ENCODE measurements at regions not wholly inside any gene's neighbourhood (a gene's known extent, or its start where the extent isn't known, plus 50 kb on each side); places are given as distances from the start of the nearest gene placed in this dataset.
"Not testable (repeated sequence)": the region's sequence is repeated elsewhere in the genome, so short reads cannot be mapped to it uniquely, and the experiment has no call there.

GRCh38 chr9:135305546-135306180 is 173.9 kb upstream of the PPP1R26 start:
- no peak overlapping the region for H3K27ac Mint-ChIP-seq
- ATAC-seq (replicated peaks) (no peak), DNase-seq (no peak)
- peaks cover 32 to 33% of the 10 kb centered on the region in 2 donors for H3K27me3 Mint-ChIP-seq
- peaks cover 9 to 10% of the 10 kb centered on the region in 2 donors for H3K9me3 Mint-ChIP-seq
- H3K36me3 Mint-ChIP-seq: no peaks in the 10 kb centered on the region
- no peak overlapping the region for H3K4me3 Mint-ChIP-seq
- H3K4me1 Mint-ChIP-seq: no peaks in the 10 kb centered on the region

GRCh38 chr9:135306699-135307098 is 172.9 kb upstream of the PPP1R26 start:
- no peaks in the 10 kb centered on the region for H3K4me1 Mint-ChIP-seq
- H3K36me3 Mint-ChIP-seq: no peaks in the 10 kb centered on the region
- peaks cover 33% of the 10 kb centered on the region in 2 donors for H3K27me3 Mint-ChIP-seq
- H3K4me3 Mint-ChIP-seq: no peak overlapping the region
- H3K9me3 Mint-ChIP-seq: peaks cover 9 to 10% of the 10 kb centered on the region in 2 donors
- ATAC-seq (replicated peaks): no peak
- H3K27ac Mint-ChIP-seq: no peak overlapping the region
- DNase-seq: no peak

DNA sequence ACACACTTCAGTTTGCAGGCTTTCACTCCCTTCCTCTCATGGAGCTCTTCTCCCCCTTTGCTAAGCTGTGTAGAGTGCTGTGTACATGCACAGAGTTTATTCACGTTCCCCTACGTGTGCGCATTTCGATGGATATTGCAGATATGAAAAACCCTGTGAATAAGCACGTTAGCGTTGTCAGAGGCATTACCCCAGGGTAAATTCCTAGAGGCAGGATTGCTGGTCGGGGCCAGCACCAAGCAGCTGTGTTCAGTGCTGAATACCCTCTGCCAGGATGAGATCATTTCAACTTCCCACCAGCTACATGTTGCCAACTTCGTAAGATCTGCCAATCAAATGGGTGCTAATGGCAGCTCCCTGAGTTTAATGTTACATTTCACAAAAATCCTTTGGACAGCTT is 172.3 kb upstream of the PPP1R26 start:
- Mint-ChIP-seq H3K4me1 (no peaks in the 10 kb centered on the region), H3K27ac (no peak overlapping the region), H3K9me3 (peaks cover 9 to 10% of the 10 kb centered on the region in 2 donors), H3K27me3 (peaks cover 33% of the 10 kb centered on the region in 2 donors), H3K36me3 (no peaks in the 10 kb centered on the region), H3K4me3 (no peak overlapping the region)
- DNase-seq: no peak
- ATAC-seq (replicated peaks): no peak

DNA sequence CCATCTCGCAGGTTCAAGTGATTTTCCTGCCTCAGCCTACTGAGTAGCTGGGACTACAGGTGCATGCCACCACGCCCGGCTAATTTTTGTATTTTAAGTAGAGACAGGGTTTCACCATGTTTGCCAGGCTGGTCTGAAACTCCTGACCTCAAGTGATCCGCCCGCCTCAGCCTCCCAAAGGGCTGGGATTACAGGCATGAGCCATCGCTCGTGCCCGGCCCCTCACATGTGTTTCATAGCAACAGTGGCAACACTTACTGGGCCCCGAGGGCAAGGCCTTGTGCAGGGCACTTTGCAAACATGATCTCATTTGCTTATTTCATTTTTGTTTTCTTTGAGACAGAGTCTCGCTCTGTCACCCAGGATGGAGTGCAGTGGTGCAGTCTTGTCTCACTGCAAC is 171.7 kb upstream of the PPP1R26 start:
- H3K27ac Mint-ChIP-seq; H3K4me1 Mint-ChIP-seq; DNase-seq; ATAC-seq (replicated peaks); H3K36me3 Mint-ChIP-seq; H3K4me3 Mint-ChIP-seq: not testable (repeated sequence)
- H3K9me3 Mint-ChIP-seq: peaks cover 14% of the 10 kb centered on the region in 2 donors
- H3K27me3 Mint-ChIP-seq: peaks cover 34 to 38% of the 10 kb centered on the region in 2 donors

DNA sequence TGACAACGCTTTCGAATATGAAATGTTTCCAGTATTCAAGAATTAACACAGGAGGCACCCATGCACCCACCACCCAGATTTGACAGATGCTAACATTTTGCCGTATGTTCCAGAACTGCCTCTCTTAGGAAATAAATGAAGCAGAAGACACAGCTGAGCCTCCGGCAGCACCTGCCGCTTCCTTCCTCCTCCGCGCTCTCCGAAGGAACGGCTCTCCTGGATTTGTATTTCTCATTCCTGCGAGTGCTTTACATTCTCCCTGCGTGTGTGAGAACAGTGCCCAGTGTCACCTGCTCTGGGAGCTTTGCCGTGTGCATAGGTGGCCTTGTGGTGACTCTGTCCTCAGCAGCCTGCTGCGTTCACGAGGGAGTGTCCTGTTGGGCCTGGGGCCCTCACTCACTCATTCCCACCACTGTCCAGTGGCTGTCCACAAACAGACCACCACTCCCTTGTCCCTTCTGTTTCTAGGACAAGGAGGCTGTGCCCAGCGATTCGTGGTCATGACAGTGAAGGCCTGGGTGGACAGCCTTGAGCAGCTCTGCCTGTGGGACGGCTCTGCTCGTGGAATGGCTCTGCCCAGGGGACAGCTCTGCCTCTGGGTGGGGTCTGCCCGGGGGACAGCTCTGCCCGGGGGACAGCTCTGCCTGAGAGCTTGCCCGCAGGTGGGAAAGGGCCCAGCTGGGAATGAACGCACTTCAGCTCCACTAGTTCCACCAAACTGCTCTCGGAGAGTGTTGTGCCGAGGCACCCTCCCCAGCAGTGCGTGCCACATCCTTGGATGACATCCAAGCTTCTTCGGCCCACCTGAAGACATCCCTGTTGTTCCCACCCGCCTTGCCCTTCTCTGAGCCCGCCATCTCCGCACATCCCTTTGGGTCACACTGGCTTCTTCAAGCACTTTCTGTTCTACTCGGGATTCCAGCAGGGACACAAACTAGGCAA is 170.5 kb upstream of the PPP1R26 start:
- no peaks in the 10 kb centered on the region for H3K4me1 Mint-ChIP-seq
- no peak overlapping the region for H3K4me3 Mint-ChIP-seq
- H3K36me3 Mint-ChIP-seq: peaks cover 3 to 4% of the 10 kb centered on the region in 2 donors
- ATAC-seq (replicated peaks) (no peak), DNase-seq (no peak)
- H3K27ac Mint-ChIP-seq: no peak overlapping the region
- peaks cover 38 to 43% of the 10 kb centered on the region in 2 donors for H3K27me3 Mint-ChIP-seq
- peaks cover 14 to 17% of the 10 kb centered on the region in 2 donors for H3K9me3 Mint-ChIP-seq

DNA sequence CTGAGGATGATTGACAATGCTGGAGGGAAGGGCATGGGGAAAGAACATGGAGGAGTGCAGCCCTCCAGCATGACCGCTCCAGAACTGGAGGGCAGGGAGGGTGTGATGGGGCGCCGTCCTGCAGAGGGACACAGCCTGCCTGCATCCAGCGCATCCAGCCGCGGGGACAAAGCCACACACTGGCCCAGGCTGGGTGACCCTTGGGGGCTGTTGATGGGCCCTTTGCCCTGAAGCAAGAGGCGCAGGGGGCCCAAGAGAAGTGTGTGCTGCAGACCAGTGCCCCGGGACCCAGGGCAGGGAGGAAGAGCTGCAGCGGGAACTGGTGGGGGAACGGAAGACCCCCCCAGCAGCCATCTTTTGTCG is 169.8 kb upstream of the PPP1R26 start:
- H3K27me3 Mint-ChIP-seq: peaks cover 32 to 44% of the 10 kb centered on the region in 2 donors
- peaks cover 3 to 4% of the 10 kb centered on the region in 2 donors for H3K36me3 Mint-ChIP-seq
- no peaks in the 10 kb centered on the region for H3K4me1 Mint-ChIP-seq

DNA sequence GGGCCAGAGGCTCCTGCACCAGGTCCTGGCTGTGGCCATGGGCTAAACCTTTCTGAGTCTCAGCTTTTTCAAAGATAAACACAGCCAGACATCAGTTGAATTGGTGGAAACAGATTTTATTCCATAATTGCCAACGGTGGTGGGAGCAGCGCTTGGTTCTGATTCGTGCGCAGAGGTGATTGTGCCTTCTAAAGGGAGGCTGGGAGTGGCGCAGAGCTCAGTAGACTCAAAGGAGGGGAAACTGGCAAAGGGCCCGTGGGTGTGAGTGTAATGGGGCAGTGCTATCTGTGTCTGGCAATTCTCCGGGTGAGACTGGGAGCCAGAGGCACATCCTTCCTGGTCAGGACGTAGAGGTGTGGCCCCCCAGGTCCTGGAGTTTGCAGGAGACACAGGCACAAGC is 169.4 kb upstream of the PPP1R26 start:
- Mint-ChIP-seq H3K27me3 (peaks cover 32 to 48% of the 10 kb centered on the region in 2 donors), H3K9me3 (peaks cover 9 to 14% of the 10 kb centered on the region in 2 donors), H3K4me1 (no peaks in the 10 kb centered on the region), H3K27ac (no peak overlapping the region), H3K36me3 (peaks cover 3 to 4% of the 10 kb centered on the region in 2 donors), H3K4me3 (no peak overlapping the region)
- DNase-seq: no peak
- no peak for ATAC-seq (replicated peaks)

More for the DNA sequence above, 169.8 kb upstream of the PPP1R26 start:
- Mint-ChIP-seq H3K4me3 (no peak overlapping the region), H3K27ac (no peak overlapping the region), H3K9me3 (peaks cover 9 to 14% of the 10 kb centered on the region in 2 donors)
- DNase-seq (no peak), ATAC-seq (replicated peaks) (no peak)

DNA sequence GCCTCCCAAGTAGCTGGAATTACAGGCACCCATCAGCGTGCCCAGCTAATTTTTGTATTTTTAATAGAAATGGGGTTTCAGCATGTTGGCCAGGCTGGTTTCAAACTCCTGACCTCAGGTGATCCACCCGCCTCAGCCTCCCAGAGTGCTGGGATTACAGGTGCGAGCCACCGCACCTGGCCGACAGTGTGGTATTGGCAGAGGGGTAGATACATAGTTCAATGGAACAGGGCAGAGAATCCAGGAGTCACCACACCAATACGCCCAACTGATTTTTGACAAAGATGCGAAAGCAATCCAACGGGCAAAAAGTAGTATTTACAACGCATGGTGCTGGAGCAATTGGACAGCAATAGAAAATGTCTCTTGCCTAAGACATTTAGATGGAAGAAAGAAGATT is 164.0 kb upstream of the PPP1R26 start:
- H3K36me3 Mint-ChIP-seq: peaks cover 3 to 4% of the 10 kb centered on the region in 2 donors
- no peak for DNase-seq
- H3K27ac Mint-ChIP-seq: no peak overlapping the region
- no peak for ATAC-seq (replicated peaks)
- peaks cover 15 to 30% of the 10 kb centered on the region in 2 donors for H3K27me3 Mint-ChIP-seq
- H3K9me3 Mint-ChIP-seq: peaks cover 9 to 14% of the 10 kb centered on the region in 2 donors
- no peaks in the 10 kb centered on the region for H3K4me1 Mint-ChIP-seq
- no peak overlapping the region for H3K4me3 Mint-ChIP-seq

- Mint-ChIP-seq H3K4me1 (no peaks in the 10 kb centered on the region), H3K36me3 (no peaks in the 10 kb centered on the region), H3K27ac (no peak overlapping the region), H3K9me3 (no peaks in the 10 kb centered on the region), H3K4me3 (no peak overlapping the region), H3K27me3 (peaks cover 5 to 13% of the 10 kb centered on the region in 2 donors)
- DNase-seq: no peak
- ATAC-seq (replicated peaks): no peak
Observed at GRCh38 chr9:135320331-135320730, 159.3 kb upstream of the PPP1R26 start.

GRCh38 chr9:135320943-135321342 is 158.6 kb upstream of the PPP1R26 start:
- no peak for DNase-seq
- no peaks in the 10 kb centered on the region for H3K4me1 Mint-ChIP-seq
- ATAC-seq (replicated peaks): no peak
- H3K27ac Mint-ChIP-seq: no peak overlapping the region
- H3K36me3 Mint-ChIP-seq: no peaks in the 10 kb centered on the region
- H3K27me3 Mint-ChIP-seq: peaks cover 4 to 7% of the 10 kb centered on the region in 2 donors
- no peaks in the 10 kb centered on the region for H3K9me3 Mint-ChIP-seq
- H3K4me3 Mint-ChIP-seq: no peak overlapping the region

GRCh38 chr9:135321580-135321979 is 158.0 kb upstream of the PPP1R26 start:
- DNase-seq (no peak), ATAC-seq (replicated peaks) (no peak)
- H3K9me3 Mint-ChIP-seq: no peaks in the 10 kb centered on the region
- H3K4me1 Mint-ChIP-seq: no peaks in the 10 kb centered on the region
- H3K4me3 Mint-ChIP-seq: no peak overlapping the region
- H3K36me3 Mint-ChIP-seq: no peaks in the 10 kb centered on the region
- peaks cover 7 to 8% of the 10 kb centered on the region in 2 donors for H3K27me3 Mint-ChIP-seq
- H3K27ac Mint-ChIP-seq: no peak overlapping the region

- H3K4me3 Mint-ChIP-seq: no peak overlapping the region
- no peak overlapping the region for H3K27ac Mint-ChIP-seq
Observed at GRCh38 chr9:135324329-135324728, 155.3 kb upstream of the PPP1R26 start.

GRCh38 chr9:135326141-135326540 is 153.4 kb upstream of the PPP1R26 start:
- no peak for DNase-seq
- Mint-ChIP-seq H3K9me3 (no peaks in the 10 kb centered on the region), H3K4me1 (no peaks in the 10 kb centered on the region), H3K36me3 (no peaks in the 10 kb centered on the region), H3K4me3 (no peak overlapping the region), H3K27me3 (peaks cover 21 to 29% of the 10 kb centered on the region in 2 donors), H3K27ac (no peak overlapping the region)
- ATAC-seq (replicated peaks): no peak

More at GRCh38 chr9:135324329-135324728, 155.3 kb upstream of the PPP1R26 start:
- Mint-ChIP-seq H3K9me3 (no peaks in the 10 kb centered on the region), H3K27me3 (peaks cover 15 to 17% of the 10 kb centered on the region in 2 donors), H3K4me1 (no peaks in the 10 kb centered on the region), H3K36me3 (no peaks in the 10 kb centered on the region)
- DNase-seq (no peak), ATAC-seq (replicated peaks) (no peak)

DNA sequence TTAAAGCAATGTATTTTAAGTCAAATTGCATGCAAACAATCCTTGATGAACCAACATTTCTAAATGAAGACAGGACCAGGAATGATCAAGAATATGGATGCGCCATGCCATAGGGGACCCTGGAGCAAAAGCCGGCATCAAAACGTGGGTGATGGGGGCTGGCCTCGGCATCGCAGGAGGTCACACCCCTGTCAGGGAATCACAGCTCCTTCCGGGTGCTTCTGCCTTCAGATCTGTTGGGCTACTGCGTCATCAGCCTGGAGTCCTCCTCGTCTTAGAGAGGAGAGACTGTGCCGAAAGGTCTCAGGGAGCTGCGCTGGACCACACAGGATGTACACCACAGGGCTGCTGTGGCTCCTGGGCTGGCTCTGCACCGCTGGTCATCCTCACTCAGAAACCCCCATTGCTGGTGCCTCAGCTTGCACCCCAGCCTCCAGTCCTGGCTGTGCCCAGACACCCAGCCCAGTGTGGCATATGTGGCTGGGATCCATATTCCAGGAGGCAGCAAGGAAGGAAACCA is 152.9 kb upstream of the PPP1R26 start:
- H3K4me1 Mint-ChIP-seq: no peaks in the 10 kb centered on the region
- peaks cover 21 to 27% of the 10 kb centered on the region in 2 donors for H3K27me3 Mint-ChIP-seq
- no peak for ATAC-seq (replicated peaks)
- H3K36me3 Mint-ChIP-seq: no peaks in the 10 kb centered on the region
- H3K9me3 Mint-ChIP-seq: no peaks in the 10 kb centered on the region
- DNase-seq: no peak
- no peak overlapping the region for H3K27ac Mint-ChIP-seq
- no peak overlapping the region for H3K4me3 Mint-ChIP-seq
